ENCODE measurements at regions not wholly inside any gene's neighbourhood (a gene's known extent, or its start where the extent isn't known, plus 50 kb on each side); places are given as distances from the start of the nearest gene placed in this dataset.

GRCh38 chr5:96243862-96244261 is 189.2 kb downstream of the PCSK1 start:
- DNase-seq, result no peak

GRCh38 chr5:96243203-96243602 is 189.8 kb downstream of the PCSK1 start:
- DNase-seq, result no peak

GRCh38 chr5:96242571-96242970 is 190.5 kb downstream of the PCSK1 start:
- no peak for DNase-seq

GRCh38 chr5:96236831-96237230 is 196.2 kb downstream of the PCSK1 start:
- no peak for DNase-seq

- DNase-seq, result no peak
Measured at GRCh38 chr5:96236051-96236450, 197.0 kb downstream of the PCSK1 start.

- no peak for DNase-seq
Measured at GRCh38 chr5:96235008-96235910, 197.8 kb downstream of the PCSK1 start.

- DNase-seq, result no peak
Measured at GRCh38 chr5:96232602-96233001, 200.4 kb downstream of the PCSK1 start.

GRCh38 chr5:96229188-96229587 is 203.9 kb downstream of the PCSK1 start:
- DNase-seq, result no peak

GRCh38 chr5:96228408-96228807 is 204.6 kb downstream of the PCSK1 start:
- no peak for DNase-seq

GRCh38 chr5:96227957-96228356 is 205.1 kb downstream of the PCSK1 start:
- no peak for DNase-seq

GRCh38 chr5:96226941-96227552 is 206.0 kb downstream of the PCSK1 start:
- DNase-seq, result peak; percentile 17

- DNase-seq, result no peak
Measured at GRCh38 chr5:96222129-96222528, 210.9 kb downstream of the PCSK1 start.

- DNase-seq, result no peak
Measured at GRCh38 chr5:96220610-96221390, 212.2 kb downstream of the PCSK1 start.

GRCh38 chr5:96219580-96220281 is 213.3 kb downstream of the PCSK1 start:
- no peak for DNase-seq

- DNase-seq, result no peak
Measured at GRCh38 chr5:96218653-96219052, 214.4 kb downstream of the PCSK1 start.

GRCh38 chr5:96214442-96215197 is 218.4 kb downstream of the PCSK1 start:
- DNase-seq, result no peak

GRCh38 chr5:96209829-96210228 is 223.2 kb downstream of the PCSK1 start:
- no peak for DNase-seq

GRCh38 chr5:96207420-96207819 is 225.6 kb downstream of the PCSK1 start:
- DNase-seq, result no peak

GRCh38 chr5:96203761-96204160 is 229.3 kb downstream of the PCSK1 start:
- DNase-seq, result no peak

GRCh38 chr5:96201503-96201902 is 231.5 kb downstream of the PCSK1 start:
- no peak for DNase-seq

- DNase-seq, result no peak
Measured at GRCh38 chr5:96200641-96201040, 232.4 kb downstream of the PCSK1 start.

GRCh38 chr5:96199713-96200183 is 233.3 kb downstream of the PCSK1 start:
- DNase-seq, result no peak
